Adrenal gland (tissue), 5 donors: ENCODE measurements at regions not wholly inside any gene's neighbourhood (a gene's known extent, or its start where the extent isn't known, plus 50 kb on each side); places are given as distances from the start of the nearest gene placed in this dataset.

Source experiments
- POLR2A ChIP-seq, 2 donors: fragments of 450-650 bp; IDR thresholded peaks; one replicate each; pipeline ENCODE4 v1.6.1; 2017; ENCODE audit warnings: antibody characterized with exemption in 2 of 2, mild to moderate bottlenecking in 2 of 2, moderate library complexity in 1 of 2
- TF ChIP-seq, protein P1 (sequence below), 6 experiments: fragments of 450-650 bp in 4 of 6; fragments of 200-600 bp in 2 of 6; sonication (generic) in 1 of 6; IDR thresholded peaks; 1 replicate in 5 of 6; 2 replicates in 1 of 6; pipeline versions ENCODE4 v1.5.1 to v1.8.0; 2016 to 2021; ENCODE audit warnings: antibody characterized with exemption in 6 of 6, mild to moderate bottlenecking in 2 of 6, moderate library complexity in 1 of 6
- donor health status: DM: no; HTN: no; CAD: no.

DNA sequence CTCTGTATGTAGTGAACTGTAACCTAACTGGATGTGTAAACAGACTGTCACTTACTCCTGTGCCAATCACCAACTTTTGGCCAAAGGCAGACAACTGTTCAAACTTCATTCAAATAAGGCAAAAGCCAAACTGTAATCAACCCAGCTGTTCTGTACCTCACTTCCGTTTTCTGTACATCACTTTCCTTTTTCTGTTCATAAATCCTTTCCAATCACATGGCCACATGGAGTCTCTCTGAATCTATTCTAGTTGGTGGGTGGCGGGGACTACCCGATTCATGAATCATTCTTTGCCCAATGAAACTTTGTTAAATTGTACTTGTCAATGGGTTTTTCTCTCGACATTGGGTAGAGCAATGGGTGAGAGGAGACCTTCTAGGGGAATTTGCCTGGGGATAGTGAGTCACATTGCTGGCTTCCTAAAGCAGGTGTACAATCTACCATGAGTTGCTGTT, 178.3 kb upstream of the RFC3 start:
- TF ChIP-seq, protein P1, sequence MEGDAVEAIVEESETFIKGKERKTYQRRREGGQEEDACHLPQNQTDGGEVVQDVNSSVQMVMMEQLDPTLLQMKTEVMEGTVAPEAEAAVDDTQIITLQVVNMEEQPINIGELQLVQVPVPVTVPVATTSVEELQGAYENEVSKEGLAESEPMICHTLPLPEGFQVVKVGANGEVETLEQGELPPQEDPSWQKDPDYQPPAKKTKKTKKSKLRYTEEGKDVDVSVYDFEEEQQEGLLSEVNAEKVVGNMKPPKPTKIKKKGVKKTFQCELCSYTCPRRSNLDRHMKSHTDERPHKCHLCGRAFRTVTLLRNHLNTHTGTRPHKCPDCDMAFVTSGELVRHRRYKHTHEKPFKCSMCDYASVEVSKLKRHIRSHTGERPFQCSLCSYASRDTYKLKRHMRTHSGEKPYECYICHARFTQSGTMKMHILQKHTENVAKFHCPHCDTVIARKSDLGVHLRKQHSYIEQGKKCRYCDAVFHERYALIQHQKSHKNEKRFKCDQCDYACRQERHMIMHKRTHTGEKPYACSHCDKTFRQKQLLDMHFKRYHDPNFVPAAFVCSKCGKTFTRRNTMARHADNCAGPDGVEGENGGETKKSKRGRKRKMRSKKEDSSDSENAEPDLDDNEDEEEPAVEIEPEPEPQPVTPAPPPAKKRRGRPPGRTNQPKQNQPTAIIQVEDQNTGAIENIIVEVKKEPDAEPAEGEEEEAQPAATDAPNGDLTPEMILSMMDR (IDR thresholded peaks at IDR 0.05) = no peak
- no peak for TF ChIP-seq POLR2A (IDR thresholded peaks at IDR 0.05)
